Glomerular endothelial cell (primary cell): ENCODE measurements at regions not wholly inside any gene's neighbourhood (a gene's known extent, or its start where the extent isn't known, plus 50 kb on each side); places are given as distances from the start of the nearest gene placed in this dataset.

Experiments
- DNase-seq: peaks from one replicate; pipeline ENCODE4 v3.0.0-alpha.2; 2011; ENCODE audit warnings: low read depth, low spot score; ENCODE audit errors: extremely low read depth

DNA sequence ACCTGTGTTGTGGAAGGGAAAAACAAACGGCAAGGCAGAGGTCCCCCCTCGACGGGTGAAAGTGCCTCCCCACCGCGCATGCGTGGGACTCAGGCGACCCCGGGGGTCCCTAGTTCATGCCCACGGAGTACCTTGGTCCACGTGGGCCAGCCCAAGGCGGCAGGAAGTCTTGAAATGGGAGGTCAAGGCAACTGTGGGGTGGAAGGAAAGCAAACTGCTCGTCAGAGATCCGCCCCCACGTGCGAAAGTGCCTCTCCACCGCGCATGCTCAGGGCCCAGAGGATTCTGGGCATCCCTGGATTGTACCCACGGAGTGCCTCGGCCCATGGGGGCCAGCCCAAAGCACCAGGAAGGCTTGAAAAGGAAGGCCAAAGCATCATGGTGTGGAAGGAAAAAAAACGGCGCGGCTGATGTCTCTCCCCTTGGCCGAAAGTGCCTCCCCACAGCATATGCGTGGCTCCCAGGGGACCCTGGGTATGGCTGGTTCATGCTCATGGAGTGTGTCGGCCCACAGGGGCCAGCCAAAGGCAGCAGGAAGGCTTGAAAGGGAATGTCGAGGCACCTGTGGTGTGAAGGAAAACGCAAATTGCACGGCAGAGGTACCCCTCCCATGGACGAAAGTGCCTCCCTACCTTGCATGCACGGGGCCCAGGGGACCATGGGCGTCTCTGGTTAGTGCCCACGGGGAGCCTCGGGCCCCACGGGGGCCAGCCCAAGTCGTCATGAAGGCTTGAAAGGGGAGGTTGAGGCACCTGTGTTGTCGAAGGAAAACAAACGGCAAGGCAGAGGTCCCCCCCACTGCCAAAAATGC, 369.7 kb downstream of the ALG10 start:
- DNase-seq = no peak

DNA sequence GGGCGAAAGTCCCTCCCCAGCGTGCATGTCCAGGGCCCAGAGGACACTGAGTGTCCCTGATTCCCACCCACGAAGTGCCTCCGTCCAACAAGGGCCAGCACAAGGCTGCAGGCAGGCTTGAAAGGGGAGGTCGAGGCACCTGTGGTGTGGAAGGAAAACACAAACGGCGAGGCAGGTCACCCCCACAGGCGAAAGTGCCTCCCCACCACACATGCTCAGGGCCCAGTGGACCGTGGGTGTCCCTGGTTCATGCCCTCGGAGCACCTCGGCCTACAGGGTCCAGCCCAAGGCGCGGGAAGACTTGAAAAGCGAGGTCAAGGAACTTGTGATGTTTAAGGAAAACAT, 370.4 kb downstream of the ALG10 start:
- DNase-seq = no peak

DNA sequence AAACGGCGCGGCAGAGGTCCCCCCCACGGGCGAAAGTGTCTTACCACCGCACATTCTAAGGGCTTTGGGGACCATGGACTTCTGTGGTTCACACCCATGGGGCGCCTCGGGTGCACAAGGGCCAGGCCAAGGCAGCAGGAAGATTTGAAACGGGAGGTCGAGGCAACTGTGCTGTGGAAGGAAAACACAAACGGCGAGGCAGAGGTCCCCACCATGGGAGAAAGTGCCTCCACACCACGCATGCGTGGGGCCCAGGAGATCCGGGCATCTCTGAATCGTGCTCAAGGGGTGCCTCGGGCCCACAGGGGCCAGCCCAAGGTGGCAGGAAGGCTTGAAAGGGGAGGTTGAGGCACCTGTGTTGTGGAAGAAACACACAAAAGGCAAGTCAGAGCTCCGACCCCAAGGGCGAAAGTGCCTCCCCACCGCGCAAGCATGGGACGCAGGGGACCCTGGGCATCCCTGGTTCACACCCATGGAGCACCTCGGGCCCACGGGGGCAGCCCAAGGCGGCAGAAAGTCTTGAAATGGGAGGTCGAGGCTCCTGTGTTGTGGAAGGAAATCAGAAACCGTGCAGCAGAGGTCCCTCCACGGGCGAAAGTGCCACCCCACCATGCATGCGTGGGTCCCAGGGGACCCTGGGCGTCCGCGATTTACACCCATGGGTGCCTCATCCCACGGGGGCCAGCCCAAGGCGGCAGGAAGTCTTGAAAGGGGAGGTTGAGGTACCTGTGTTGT, 371.0 kb downstream of the ALG10 start:
- DNase-seq = no peak

DNA sequence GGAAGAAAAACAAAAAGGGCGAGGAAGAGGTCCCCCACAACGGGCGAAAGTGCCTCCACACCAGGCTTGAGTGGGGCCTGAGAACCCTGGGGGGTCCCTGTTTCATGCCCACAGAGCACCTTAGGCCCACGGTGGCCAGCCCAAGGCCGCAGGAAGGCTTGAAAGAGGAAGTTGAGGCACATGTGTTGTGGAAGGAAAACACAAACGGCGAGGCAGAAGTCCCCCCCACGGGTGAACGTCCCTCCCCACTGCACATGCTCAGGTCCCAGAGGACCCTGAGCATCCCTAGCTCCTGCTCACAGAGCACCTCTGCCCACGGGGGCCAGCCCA, 371.5 kb downstream of the ALG10 start:
- DNase-seq = no peak

DNA sequence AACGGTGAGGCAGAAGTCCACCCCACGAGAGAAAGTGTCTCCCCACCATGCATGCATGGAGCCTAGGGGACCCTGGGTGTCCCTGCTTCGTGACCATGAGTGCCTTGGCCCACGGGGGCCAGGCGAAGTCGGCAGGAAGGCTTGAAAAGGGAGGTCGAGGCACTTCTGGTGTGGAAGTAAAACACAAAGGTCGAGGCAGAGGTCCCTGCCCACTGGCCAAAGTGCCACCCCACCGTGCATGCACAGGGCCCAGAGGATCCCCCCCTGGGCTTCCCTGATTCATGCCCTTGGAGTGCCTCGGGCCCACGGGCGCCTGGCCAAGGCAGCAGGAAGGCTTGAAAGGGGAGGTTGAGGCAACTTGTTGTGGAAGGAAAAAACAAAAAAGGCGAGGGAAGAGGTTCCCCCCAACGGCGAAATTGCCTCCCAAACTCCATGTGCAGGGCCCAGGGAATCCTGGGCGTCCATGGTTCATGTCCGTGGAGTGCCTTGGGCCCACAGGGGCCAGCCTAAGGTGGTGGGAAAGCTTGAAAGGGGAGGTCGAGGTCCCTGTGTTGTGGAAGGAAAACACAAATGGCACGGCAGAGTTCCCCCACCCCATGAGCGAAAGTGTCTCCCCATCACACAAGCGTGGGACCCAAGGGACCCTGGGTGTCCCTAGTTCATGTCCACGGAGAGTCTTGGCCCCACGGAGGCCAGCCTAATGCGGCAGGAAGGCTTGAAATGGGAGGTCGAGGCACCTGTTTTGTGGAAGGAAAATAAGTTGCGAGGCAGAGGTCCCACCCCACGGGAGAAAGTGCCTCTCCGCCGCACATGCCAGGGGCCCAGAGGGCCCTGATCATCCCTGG, 372.1 kb downstream of the ALG10 start:
- DNase-seq = no peak

DNA sequence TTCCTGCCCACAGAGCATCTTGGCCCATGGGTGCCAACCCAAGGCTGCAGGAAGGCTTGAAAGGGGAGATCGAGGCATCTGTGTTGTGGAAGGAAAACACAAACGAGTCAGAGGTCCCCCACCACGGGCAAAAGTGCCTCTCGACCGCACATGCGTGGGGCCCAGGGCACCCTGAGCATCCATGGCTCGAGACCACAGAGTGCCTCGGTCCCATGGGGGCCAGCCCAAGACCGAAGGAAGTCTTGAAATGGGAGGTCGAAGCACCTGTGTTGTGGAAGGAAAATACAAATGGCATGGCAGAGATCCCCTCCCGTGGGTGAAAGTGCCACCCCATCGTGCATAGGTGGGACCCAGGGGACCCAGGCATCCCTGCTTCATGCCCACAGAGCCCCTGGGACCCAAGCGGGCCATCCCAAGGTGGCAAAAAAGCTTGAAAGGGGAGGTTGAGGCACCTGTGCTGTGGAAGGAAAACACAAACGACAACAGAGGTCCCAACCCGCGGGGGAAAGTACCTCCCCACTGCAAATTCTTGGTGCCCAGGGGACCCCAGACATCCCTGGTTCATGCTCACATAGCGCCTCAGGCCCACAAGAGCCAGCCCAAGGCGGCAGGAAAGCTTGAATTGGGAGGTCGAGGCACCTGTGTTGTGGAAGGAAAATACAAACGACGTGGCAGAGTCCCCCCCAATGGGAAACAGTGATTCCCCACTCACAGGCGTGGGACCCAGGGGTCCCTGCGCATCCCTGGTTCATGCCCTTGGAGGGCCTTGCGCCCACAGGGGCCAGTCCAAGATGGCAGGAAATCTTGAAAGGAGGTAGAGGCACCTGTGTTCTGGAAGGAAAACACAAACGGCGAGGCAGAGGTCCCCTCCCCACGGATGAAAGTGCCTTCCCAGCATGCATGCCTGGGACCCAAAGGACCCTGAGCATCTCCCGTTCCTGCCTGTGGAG, 373.0 kb downstream of the ALG10 start:
- no peak for DNase-seq

DNA sequence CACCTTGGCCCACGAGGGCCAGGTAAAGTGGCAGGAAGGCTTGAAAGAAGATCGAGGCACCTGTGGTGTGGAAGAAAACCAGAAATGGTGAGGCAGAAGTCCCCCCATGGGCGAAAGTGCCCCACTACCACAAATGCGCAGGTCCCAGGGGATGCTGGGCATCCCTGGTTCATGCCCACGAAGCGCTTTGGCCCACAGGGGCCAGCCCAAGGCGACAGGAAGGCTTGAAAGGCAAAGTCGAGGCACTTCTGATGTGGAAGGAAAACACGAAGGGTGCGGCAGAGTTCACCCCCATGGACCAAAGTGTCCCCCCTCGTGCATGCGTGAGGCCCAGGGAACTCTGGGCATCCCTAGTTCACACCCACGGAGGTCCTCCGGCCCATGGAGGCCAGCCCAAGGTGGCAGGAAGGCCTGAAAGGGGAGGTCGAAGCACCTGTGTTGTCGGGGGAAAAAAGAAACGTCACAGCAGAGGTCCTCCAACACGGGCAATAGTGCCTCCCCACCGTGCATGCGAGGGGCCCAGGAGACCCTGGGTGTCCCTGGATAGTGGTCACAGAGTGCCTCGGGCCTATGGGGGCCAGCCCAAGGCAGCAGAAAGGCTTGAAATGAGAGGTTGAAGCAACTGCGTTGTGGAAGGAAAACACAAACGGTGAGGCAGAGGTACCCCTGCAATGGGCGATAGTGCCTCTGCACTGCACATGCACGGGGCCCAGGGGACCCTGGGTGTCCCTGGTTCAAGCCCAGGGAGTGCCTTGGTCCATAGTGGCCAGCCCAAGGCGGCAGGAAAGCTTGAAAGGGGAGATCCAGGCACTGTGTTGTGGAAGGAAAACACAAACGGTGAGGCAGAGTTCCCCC, 373.9 kb downstream of the ALG10 start:
- no peak for DNase-seq

DNA sequence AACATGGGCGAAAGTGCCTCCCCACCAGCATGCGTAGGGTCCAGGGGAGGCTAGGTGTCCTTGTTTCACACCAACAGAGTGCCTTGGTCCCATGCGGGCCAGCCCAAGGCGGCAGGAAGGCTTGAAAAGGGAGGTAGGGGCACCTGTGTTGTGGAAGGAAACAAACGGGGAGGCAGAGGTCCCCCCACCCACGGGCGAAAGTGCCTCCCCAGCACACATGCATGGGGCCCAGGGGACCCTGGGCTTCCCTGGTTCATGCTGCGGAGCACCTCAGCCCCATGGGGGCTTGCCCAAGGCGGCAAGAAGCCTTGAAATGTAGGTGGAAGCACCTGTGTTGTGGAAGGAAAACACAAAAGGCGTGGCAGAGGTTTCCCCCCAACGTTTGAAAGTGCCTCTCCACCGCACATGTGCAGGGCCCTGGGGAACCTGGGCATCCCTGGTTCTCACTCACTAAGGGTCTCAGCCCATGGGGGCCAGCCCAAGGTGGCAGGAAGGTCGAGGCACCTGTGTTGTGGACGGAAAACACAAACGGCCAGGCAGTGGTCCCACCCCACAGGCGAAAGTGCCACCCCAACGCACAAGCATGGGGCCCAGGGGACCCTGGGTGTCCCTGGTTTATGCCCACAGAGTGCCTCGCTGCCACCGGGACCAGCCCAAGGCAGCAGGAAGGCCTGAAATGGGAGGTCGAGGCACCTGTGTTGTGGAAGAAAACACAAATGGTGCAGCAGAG, 374.7 kb downstream of the ALG10 start:
- DNase-seq = no peak

DNA sequence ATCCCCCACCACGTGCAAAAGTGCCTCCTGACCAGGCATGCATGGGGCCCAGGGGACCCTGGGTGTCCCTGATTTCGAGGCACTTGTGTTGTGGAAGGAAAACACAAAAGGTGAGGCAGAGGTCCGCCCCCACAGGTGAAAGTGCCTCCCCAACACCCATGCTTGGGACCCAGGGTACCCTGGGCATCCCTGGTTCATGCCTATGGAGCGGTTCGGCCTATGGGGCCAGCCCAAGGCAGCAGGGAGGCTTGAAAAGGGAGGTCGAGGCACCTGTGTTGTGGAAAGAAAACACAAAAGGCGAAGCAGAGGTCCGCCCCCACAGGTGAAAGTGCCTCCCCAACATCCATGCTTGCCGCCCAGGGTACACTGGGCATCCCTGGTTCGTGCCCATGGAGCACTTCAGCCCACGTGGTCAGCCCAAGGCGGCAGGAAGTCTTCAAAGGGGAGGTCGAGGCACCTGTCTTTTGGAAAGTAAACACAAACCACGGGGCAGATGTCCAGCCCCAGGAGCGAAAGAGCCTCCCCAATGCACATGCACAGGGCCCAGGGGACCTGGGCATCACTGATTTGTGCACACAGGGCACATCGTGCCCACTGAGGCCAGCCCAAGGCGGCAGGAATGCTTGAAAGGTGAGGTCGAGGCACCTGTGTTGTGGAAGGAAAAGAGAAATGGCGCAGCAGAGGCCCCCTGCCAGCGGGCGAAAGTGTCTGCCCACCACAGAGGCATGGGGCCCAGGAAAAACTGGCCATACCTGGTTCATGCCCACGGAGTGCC, 375.5 kb downstream of the ALG10 start:
- no peak for DNase-seq

DNA sequence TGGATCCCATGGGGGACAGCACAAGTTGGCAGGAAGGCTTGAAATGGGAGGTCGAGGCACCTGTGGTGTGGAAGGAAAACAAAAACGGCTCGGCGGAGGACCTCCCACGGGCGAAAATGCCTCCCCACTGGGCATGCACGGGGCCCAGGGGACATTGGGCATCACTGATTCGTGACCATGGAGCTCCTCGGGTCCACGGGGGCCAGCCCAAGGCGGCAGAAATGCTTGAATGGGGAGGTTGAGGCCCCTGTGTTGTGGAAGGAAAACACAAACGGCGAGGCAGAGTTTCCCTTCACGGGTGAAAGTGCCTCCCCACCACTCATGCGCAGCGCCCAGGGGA, 376.0 kb downstream of the ALG10 start:
- DNase-seq = no peak

DNA sequence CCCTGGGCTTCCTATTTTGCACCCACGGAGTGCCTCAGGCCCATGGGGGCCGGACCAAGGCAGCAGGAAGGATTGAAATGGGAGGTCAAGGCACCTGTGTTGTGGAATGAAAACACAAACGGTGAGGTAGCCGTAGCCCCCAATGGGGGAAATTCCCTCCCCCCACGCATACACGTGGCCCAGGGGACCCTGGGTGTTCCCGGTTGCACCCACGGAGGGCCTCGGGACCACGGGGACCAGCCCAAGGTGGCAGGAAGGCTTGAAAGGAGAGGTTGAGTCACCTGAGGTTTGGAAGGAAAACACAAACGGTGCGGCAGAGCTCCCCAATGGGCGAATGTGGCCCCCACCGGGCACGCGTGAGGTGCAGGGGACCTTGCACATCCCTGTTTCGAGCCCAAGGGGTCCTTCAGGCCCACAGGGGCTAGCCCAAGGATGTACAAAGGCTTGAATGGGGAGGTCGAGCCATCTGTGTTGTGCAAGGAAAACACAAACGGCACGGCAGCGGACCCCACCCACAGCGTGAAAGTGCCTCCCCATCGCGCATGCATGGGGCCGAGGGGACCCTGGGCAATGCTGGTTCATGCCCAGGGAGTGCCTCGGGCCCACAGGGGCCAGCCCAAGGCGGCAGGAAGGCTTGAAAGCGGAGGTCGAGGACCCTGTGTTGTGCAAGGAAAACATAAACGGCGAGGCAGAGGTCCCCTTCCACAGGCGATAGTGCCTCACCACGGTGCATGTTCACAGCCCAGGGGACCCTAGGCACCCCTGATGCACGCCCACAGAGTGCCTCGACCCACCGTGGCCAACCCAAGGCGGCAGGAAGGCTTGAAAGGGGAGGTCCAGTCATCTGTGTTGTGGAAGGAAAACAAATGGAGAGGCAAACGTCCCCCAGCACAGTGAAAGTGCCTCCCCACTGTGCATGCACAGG, 376.7 kb downstream of the ALG10 start:
- DNase-seq = no peak

DNA sequence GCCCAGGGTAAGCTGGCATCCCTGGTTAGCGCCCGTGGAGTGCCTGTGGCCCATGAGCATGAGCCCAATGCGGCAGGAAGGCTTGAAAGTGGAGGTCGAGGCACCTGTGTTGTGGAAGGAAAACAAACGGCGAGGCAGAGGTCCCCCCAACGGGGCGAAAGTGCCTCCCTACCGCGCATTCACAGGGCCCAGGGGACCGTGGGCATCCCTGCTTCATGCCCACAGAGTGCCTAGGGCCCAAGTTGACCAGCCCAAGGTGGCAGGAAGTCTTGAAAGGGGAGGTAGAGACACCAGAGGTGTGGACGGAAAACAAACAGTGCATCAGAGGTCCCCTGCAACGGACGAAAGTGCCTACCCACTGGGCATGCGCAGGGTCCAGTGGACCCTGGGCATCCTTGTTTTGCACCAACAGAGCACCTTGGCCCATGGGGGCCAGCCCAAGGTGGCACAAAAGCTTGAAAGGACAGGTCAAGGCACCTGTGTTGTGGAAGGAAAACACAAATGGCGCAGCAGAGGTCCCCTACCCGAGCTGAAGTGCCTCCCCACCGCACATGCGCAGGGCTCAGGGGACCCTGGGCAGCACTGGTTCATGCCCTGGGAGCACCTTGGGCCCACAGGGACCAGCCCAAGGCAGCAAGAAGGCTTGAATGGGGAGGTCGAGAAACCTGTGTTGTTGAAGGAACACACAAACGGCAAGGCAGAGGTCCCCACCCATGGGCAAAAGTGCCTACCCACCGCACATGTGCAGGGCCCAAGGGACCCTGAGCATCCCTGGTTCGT, 377.5 kb downstream of the ALG10 start:
- DNase-seq = no peak

DNA sequence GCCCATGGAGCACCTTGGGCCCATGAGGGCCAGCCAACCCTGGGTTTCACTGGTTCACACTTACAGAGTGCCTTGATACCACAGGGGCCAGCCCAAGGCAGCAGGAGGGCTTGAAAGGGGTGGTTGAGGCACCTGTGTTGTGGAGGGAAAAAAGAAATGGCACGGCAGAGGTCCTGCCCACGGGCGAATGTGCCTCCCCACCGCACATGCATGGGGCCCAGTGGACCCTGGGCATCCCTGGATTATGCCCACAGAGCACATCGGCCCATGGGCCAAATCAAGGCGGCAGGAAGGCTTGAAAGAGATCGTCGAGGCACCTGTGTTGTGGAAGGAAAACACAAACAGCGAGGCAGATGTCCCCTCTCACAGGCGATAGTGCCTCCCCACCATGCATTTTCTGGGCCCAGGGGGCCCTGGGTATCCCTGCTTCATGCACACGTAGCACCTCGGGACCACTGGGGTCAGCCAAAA, 378.1 kb downstream of the ALG10 start:
- no peak for DNase-seq

DNA sequence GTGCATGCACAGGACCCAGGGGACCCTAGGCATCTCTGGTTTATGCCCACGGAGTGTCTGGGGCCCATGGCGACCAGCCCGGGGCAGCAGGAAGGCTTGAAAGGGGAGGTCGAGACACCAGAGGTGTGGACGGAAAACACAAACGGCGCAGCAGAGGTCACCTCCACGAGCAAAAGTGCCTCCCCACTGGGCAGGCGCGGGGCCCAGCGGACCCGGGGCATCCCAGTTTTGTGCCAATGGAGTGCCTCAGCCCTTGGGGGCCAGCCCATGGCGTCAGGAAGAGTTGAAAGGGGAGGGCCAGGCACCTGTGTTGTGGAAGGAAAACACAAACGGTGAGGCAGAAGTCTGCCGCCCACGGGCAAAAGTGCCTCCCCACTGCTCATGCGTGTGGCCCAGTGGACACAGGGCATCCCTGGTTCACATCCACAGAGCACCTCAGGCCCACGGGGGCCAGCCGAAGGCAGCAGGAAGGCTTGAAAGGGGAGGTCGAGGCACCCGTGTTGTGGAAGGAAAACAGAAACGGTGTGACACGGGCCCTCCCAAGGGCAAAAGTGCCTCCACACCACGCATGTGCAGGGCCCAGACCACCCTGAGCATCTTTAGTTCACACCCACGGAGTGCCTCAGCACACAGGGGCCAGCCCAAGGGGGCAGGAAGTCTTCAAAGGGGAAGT, 378.8 kb downstream of the ALG10 start:
- DNase-seq = no peak

DNA sequence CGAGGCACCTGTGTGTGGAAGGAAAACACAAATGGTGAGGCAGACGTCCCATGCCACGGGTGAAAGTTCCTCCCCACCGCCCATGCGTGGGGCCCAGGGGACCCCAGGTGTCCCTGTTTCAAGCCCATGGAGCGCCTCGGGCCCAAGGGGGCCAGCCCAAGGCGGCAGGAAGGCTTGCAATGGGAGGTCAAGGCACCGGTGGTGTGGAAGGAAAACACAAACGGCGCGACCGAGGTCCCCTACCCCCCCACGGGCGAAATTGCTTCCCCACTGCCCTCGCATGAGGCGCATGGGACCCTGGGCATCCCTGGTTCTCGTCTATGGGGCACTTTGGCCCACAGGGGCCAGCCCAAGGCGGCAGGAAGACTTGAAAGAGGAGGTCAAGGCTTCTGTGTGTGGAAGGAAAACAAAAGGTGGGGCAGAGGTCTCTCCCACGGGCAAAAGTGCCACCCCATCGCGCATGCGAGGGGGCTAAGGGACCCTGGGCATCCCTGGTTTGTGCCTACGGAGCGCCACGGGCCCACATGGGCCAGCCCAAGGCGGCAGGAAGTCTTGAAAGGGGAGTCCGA, 379.4 kb downstream of the ALG10 start:
- DNase-seq = no peak
